ENCODE measurements at regions not wholly inside any gene's neighbourhood (a gene's known extent, or its start where the extent isn't known, plus 50 kb on each side); places are given as distances from the start of the nearest gene placed in this dataset.

DNA sequence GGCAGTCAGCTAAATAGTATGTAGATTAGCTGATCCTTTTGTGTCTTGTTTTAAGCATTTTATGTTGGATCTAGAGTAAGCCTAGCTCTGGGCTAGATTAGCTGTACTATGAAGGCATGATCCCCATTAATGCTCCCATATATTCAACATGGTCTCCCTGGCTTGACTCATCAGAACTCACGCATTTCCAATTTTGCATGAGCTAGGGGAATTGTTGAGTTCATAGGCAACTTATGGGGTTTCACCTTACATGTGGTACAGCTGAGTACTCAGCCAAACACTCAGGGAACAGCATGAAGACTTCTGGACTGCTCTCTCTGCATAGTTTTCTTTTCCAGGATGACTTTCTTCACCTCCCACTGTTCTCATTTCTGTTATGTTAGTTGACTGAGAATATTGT, 248.2 kb downstream of the TMX3 start:
- no peak overlapping the region for H3K9ac ChIP-seq (ENCODE audit: low read depth in 1 of 2, low read length in 2 of 2)
- no peaks in the 10 kb centered on the region for H3K4me1 ChIP-seq (ENCODE audit: control insufficient read depth in 4 of 4, insufficient read depth in 4 of 4, low read length in 3 of 4)
- H3K27ac ChIP-seq (ENCODE audit: low read depth in 1 of 2, low read length in 2 of 2): no peak overlapping the region
- H3K36me3 ChIP-seq (ENCODE audit: control insufficient read depth in 4 of 4, insufficient read depth in 3 of 4, low read depth in 1 of 4, low read length in 3 of 4): no peaks in the 10 kb centered on the region
- no peak for TF ChIP-seq JUND (IDR thresholded peaks at IDR 0.05)
- no peak for TF ChIP-seq SP1 (IDR thresholded peaks at IDR 0.05)
- TF ChIP-seq, protein P1, sequence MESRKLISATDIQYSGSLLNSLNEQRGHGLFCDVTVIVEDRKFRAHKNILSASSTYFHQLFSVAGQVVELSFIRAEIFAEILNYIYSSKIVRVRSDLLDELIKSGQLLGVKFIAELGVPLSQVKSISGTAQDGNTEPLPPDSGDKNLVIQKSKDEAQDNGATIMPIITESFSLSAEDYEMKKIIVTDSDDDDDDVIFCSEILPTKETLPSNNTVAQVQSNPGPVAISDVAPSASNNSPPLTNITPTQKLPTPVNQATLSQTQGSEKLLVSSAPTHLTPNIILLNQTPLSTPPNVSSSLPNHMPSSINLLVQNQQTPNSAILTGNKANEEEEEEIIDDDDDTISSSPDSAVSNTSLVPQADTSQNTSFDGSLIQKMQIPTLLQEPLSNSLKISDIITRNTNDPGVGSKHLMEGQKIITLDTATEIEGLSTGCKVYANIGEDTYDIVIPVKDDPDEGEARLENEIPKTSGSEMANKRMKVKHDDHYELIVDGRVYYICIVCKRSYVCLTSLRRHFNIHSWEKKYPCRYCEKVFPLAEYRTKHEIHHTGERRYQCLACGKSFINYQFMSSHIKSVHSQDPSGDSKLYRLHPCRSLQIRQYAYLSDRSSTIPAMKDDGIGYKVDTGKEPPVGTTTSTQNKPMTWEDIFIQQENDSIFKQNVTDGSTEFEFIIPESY (IDR thresholded peaks at IDR 0.05): no peak
- TF ChIP-seq, protein P2, sequence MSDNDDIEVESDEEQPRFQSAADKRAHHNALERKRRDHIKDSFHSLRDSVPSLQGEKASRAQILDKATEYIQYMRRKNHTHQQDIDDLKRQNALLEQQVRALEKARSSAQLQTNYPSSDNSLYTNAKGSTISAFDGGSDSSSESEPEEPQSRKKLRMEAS (IDR thresholded peaks at IDR 0.05): no peak
- no peak for TF ChIP-seq NR2F2 (IDR thresholded peaks at IDR 0.05)
- 81% methylated on average over 1 of the region's 1 CpG for WGBS
- no peak for DNase-seq (ENCODE audit: low spot score)
- H3K4me3 ChIP-seq (ENCODE audit: low read depth in 1 of 3, low read length in 3 of 3): no peak overlapping the region
- H3K27me3 ChIP-seq (ENCODE audit: control insufficient read depth in 4 of 4, insufficient read depth in 4 of 4, low read length in 3 of 4): no peaks in the 10 kb centered on the region
- no peaks in the 10 kb centered on the region for H3K9me3 ChIP-seq (ENCODE audit: control insufficient read depth in 4 of 4, low read length in 3 of 4)

DNA sequence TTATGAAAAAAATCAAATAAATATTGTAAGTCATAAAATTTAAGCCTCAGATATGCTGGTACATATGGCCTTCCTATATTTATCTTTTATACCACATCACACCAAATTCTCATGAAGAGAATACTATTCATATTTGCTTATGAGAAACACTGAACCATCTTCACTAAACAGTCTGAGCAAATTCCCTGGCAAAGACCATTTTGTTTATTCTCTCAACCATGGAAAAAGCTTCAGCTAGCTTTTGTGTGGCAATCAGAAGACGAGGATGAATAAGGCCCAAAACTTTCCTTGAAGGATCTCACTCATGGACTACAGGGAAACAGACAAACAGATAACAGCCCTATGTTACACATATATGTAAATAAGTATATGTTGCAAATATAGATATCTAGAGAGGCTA, 252.1 kb downstream of the TMX3 start:
- DNase-seq (ENCODE audit: low spot score): no peak
- no peak overlapping the region for H3K4me3 ChIP-seq (ENCODE audit: low read depth in 1 of 3, low read length in 3 of 3)
- H3K27me3 ChIP-seq (ENCODE audit: control insufficient read depth in 4 of 4, insufficient read depth in 4 of 4, low read length in 3 of 4): no peaks in the 10 kb centered on the region
- no peak overlapping the region for H3K27ac ChIP-seq (ENCODE audit: low read depth in 1 of 2, low read length in 2 of 2)
- H3K36me3 ChIP-seq (ENCODE audit: control insufficient read depth in 4 of 4, insufficient read depth in 3 of 4, low read depth in 1 of 4, low read length in 3 of 4): no peaks in the 10 kb centered on the region
- TF ChIP-seq NR2F2 (IDR thresholded peaks at IDR 0.05): no peak
- no peak for TF ChIP-seq TAF1 (conservative IDR thresholded peaks at IDR 0.05)
- TF ChIP-seq, protein P1 (IDR thresholded peaks at IDR 0.05): no peak
- TF ChIP-seq FOXA1 (IDR thresholded peaks at IDR 0.05): no peak
- TF ChIP-seq HNF4G (IDR thresholded peaks at IDR 0.05): no peak
- TF ChIP-seq, protein P3, sequence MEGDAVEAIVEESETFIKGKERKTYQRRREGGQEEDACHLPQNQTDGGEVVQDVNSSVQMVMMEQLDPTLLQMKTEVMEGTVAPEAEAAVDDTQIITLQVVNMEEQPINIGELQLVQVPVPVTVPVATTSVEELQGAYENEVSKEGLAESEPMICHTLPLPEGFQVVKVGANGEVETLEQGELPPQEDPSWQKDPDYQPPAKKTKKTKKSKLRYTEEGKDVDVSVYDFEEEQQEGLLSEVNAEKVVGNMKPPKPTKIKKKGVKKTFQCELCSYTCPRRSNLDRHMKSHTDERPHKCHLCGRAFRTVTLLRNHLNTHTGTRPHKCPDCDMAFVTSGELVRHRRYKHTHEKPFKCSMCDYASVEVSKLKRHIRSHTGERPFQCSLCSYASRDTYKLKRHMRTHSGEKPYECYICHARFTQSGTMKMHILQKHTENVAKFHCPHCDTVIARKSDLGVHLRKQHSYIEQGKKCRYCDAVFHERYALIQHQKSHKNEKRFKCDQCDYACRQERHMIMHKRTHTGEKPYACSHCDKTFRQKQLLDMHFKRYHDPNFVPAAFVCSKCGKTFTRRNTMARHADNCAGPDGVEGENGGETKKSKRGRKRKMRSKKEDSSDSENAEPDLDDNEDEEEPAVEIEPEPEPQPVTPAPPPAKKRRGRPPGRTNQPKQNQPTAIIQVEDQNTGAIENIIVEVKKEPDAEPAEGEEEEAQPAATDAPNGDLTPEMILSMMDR (IDR thresholded peaks at IDR 0.05; ENCODE audit: low read depth, low read length, missing input control): no peak
- TF ChIP-seq SP1 (IDR thresholded peaks at IDR 0.05): no peak
- TF ChIP-seq YY1 (IDR thresholded peaks at IDR 0.05): no peak
- no peak for TF ChIP-seq JUND (IDR thresholded peaks at IDR 0.05)
- TF ChIP-seq, protein P4, sequence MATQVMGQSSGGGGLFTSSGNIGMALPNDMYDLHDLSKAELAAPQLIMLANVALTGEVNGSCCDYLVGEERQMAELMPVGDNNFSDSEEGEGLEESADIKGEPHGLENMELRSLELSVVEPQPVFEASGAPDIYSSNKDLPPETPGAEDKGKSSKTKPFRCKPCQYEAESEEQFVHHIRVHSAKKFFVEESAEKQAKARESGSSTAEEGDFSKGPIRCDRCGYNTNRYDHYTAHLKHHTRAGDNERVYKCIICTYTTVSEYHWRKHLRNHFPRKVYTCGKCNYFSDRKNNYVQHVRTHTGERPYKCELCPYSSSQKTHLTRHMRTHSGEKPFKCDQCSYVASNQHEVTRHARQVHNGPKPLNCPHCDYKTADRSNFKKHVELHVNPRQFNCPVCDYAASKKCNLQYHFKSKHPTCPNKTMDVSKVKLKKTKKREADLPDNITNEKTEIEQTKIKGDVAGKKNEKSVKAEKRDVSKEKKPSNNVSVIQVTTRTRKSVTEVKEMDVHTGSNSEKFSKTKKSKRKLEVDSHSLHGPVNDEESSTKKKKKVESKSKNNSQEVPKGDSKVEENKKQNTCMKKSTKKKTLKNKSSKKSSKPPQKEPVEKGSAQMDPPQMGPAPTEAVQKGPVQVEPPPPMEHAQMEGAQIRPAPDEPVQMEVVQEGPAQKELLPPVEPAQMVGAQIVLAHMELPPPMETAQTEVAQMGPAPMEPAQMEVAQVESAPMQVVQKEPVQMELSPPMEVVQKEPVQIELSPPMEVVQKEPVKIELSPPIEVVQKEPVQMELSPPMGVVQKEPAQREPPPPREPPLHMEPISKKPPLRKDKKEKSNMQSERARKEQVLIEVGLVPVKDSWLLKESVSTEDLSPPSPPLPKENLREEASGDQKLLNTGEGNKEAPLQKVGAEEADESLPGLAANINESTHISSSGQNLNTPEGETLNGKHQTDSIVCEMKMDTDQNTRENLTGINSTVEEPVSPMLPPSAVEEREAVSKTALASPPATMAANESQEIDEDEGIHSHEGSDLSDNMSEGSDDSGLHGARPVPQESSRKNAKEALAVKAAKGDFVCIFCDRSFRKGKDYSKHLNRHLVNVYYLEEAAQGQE (IDR thresholded peaks at IDR 0.05): no peak
- no peak for TF ChIP-seq GABPA (IDR thresholded peaks at IDR 0.05 in 1 of 2, conservative IDR thresholded peaks at IDR 0.05 in 1 of 2)
- no peak for TF ChIP-seq EGR1 (IDR thresholded peaks at IDR 0.05; ENCODE audit: low read depth in 2 of 2)
- TF ChIP-seq, protein P5, sequence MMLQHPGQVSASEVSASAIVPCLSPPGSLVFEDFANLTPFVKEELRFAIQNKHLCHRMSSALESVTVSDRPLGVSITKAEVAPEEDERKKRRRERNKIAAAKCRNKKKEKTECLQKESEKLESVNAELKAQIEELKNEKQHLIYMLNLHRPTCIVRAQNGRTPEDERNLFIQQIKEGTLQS (IDR thresholded peaks at IDR 0.05): no peak
- TF ChIP-seq RAD21 (IDR thresholded peaks at IDR 0.05): no peak
- TF ChIP-seq, protein P2 (IDR thresholded peaks at IDR 0.05): no peak
- TF ChIP-seq RXRA (IDR thresholded peaks at IDR 0.05): no peak
- TF ChIP-seq FOXA2 (IDR thresholded peaks at IDR 0.05): no peak
- no peak overlapping the region for H3K9ac ChIP-seq (ENCODE audit: low read depth in 1 of 2, low read length in 2 of 2)
- 40% methylated on average over 1 of the region's 1 CpG for WGBS
- H3K9me3 ChIP-seq (ENCODE audit: control insufficient read depth in 4 of 4, low read length in 3 of 4): no peaks in the 10 kb centered on the region
- H3K4me1 ChIP-seq (ENCODE audit: control insufficient read depth in 4 of 4, insufficient read depth in 4 of 4, low read length in 3 of 4): no peaks in the 10 kb centered on the region

Measured in liver (tissue), 8 donors.